ENCODE measurements at regions not wholly inside any gene's neighbourhood (a gene's known extent, or its start where the extent isn't known, plus 50 kb on each side); places are given as distances from the start of the nearest gene placed in this dataset.

DNA sequence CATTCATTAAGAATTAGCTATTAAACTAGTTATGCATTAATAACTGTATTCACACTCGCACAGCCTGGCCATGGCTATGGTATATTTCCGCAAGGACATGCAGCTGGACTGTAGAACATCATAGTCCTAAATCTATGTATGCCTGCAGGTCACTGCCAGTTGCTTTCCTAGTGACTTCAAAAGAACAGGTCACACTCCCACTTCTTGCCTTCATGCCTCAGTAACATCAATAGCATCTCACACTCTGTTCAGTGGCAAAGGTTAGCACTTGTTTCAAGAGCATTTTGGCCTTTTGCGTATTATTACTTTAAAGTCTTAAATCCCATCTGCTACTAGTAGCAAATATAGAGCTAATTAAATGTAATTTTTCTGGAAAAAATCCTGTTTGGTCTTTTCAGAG is 131.4 kb upstream of the DCC start:
- TF ChIP-seq EZH2 (IDR thresholded peaks at IDR 0.05) (no peak), FOXP2 (optimal IDR thresholded peaks at IDR 0.05; ENCODE audit: control extremely low read depth, extremely low read length, insufficient read depth) (no peak)
